ENCODE measurements at regions not wholly inside any gene's neighbourhood (a gene's known extent, or its start where the extent isn't known, plus 50 kb on each side); places are given as distances from the start of the nearest gene placed in this dataset.
A peak's percentile ranks its signal among the peaks of the same experiment; 100 is the strongest.
"Not testable (repeated sequence)": the region's sequence is repeated elsewhere in the genome, so short reads cannot be mapped to it uniquely, and the experiment has no call there.

- no peak for TF ChIP-seq CTCF (IDR thresholded peaks at IDR 0.05; ENCODE audit: partially characterized antibody, unreplicated experiment)
- no peaks in the 10 kb centered on the region for H3K4me1 Mint-ChIP-seq (ENCODE audit: low read depth, unreplicated experiment)
- H3K9me3 Mint-ChIP-seq (ENCODE audit: unreplicated experiment) = peaks cover 2% of the 10 kb centered on the region
- DNase-seq = no peak
- H3K27ac Mint-ChIP-seq (ENCODE audit: unreplicated experiment) = no peak overlapping the region
- peaks cover 11% of the 10 kb centered on the region for H3K36me3 Mint-ChIP-seq (ENCODE audit: unreplicated experiment)
- H3K4me3 Mint-ChIP-seq (ENCODE audit: unreplicated experiment) = no peak overlapping the region
- H3K27me3 Mint-ChIP-seq (ENCODE audit: unreplicated experiment) = peaks cover 1% of the 10 kb centered on the region
Observed at GRCh38 chr19:20388706-20389225, 176.8 kb downstream of the ZNF737 start.

- no peak for TF ChIP-seq CTCF (IDR thresholded peaks at IDR 0.05; ENCODE audit: partially characterized antibody, unreplicated experiment)
- Mint-ChIP-seq H3K4me1 (ENCODE audit: low read depth, unreplicated experiment) (peaks cover 2% of the 10 kb centered on the region), H3K27me3 (ENCODE audit: unreplicated experiment) (peaks cover 3% of the 10 kb centered on the region), H3K36me3 (ENCODE audit: unreplicated experiment) (no peaks in the 10 kb centered on the region), H3K4me3 (ENCODE audit: unreplicated experiment) (no peak overlapping the region), H3K9me3 (ENCODE audit: unreplicated experiment) (no peaks in the 10 kb centered on the region), H3K27ac (ENCODE audit: unreplicated experiment) (no peak overlapping the region)
- no peak for DNase-seq
Observed at GRCh38 chr19:20385061-20385460, 180.5 kb downstream of the ZNF737 start.

- peaks cover 7% of the 10 kb centered on the region for H3K9me3 Mint-ChIP-seq (ENCODE audit: unreplicated experiment)
- DNase-seq = no peak
- TF ChIP-seq CTCF (IDR thresholded peaks at IDR 0.05; ENCODE audit: partially characterized antibody, unreplicated experiment) = no peak
- H3K4me1 Mint-ChIP-seq (ENCODE audit: low read depth, unreplicated experiment) = peaks cover 14% of the 10 kb centered on the region
- H3K27ac Mint-ChIP-seq (ENCODE audit: unreplicated experiment) = no peak overlapping the region
- H3K4me3 Mint-ChIP-seq (ENCODE audit: unreplicated experiment) = no peak overlapping the region
- H3K27me3 Mint-ChIP-seq (ENCODE audit: unreplicated experiment) = peaks cover 6% of the 10 kb centered on the region
- H3K36me3 Mint-ChIP-seq (ENCODE audit: unreplicated experiment) = peaks cover 16% of the 10 kb centered on the region
Observed at GRCh38 chr19:20371911-20372310, 193.7 kb downstream of the ZNF737 start.

- H3K27ac Mint-ChIP-seq (ENCODE audit: unreplicated experiment); DNase-seq; H3K9me3 Mint-ChIP-seq (ENCODE audit: unreplicated experiment); H3K27me3 Mint-ChIP-seq (ENCODE audit: unreplicated experiment); H3K4me3 Mint-ChIP-seq (ENCODE audit: unreplicated experiment): not testable (repeated sequence)
- peaks cover 16% of the 10 kb centered on the region for H3K36me3 Mint-ChIP-seq (ENCODE audit: unreplicated experiment)
- H3K4me1 Mint-ChIP-seq (ENCODE audit: low read depth, unreplicated experiment) = peaks cover 13% of the 10 kb centered on the region
Observed at GRCh38 chr19:20371304-20371703, 194.3 kb downstream of the ZNF737 start.

GRCh38 chr19:20367811-20368294 is 197.7 kb downstream of the ZNF737 start:
- Mint-ChIP-seq H3K36me3 (ENCODE audit: unreplicated experiment) (peaks cover 22% of the 10 kb centered on the region), H3K4me3 (ENCODE audit: unreplicated experiment) (peak overlapping the region; percentile 79), H3K9me3 (ENCODE audit: unreplicated experiment) (peaks cover 7% of the 10 kb centered on the region), H3K4me1 (ENCODE audit: low read depth, unreplicated experiment) (peaks cover 16% of the 10 kb centered on the region), H3K27me3 (ENCODE audit: unreplicated experiment) (peaks cover 4% of the 10 kb centered on the region), H3K27ac (ENCODE audit: unreplicated experiment) (peak overlapping the region; percentile 97)
- TF ChIP-seq CTCF (IDR thresholded peaks at IDR 0.05; ENCODE audit: partially characterized antibody, unreplicated experiment) = no peak
- peak; percentile 60 for DNase-seq

All from glutamatergic neuron (in vitro differentiated cells).